ENCODE measurements at regions not wholly inside any gene's neighbourhood (a gene's known extent, or its start where the extent isn't known, plus 50 kb on each side); places are given as distances from the start of the nearest gene placed in this dataset.

DNA sequence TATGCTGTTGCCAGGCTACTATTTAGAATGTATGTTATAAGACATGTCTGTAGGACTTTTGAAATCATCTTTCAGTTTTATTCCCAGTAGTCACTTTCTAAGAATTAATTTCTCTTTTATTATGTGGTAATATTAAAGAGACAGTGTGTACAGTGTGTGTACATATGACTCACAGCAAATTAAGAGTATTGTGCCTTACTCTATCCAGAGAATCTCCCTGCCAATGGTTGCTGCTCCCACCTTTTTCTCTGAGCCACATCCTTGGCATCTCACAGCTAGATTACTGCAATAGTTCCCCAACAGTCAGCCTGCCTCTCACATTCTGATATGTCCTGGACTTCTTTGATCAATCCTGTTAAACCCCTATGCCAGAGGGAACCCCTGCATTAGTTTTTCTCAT is 114.5 kb downstream of the ANXA5 start:
- TF ChIP-seq EZH2 (IDR thresholded peaks at IDR 0.05; ENCODE audit: insufficient read depth, poor library complexity, severe bottlenecking) = no peak
- no peak for TF ChIP-seq EZH2phosphoT487 (IDR thresholded peaks at IDR 0.05; ENCODE audit: insufficient read depth, low read depth)

Measured in GM23248 (cell line).